ENCODE measurements at regions not wholly inside any gene's neighbourhood (a gene's known extent, or its start where the extent isn't known, plus 50 kb on each side); places are given as distances from the start of the nearest gene placed in this dataset.
A peak's percentile ranks its signal among the peaks of the same experiment; 100 is the strongest.

- DNase-seq (ENCODE audit: low read depth, low spot score) = no peak
- in situ Hi-C loops (cut with HindIII; ENCODE audit: low pct_unique_long_range_greater_than_20kb, low sequenced_read_pairs) = no loop called here
These were observed 1469.4 kb upstream of the TMEM132C start for GRCh38 chr12:126797525-126797924.

GRCh38 chr12:126798449-126798848, 1468.5 kb upstream of the TMEM132C start:
- no peak for DNase-seq (ENCODE audit: low read depth, low spot score)
- in situ Hi-C loops (cut with HindIII; ENCODE audit: low pct_unique_long_range_greater_than_20kb, low sequenced_read_pairs) = no loop called here

GRCh38 chr12:126807312-126807865, 1459.6 kb upstream of the TMEM132C start:
- DNase-seq (ENCODE audit: low read depth, low spot score) = no peak
- in situ Hi-C loops (cut with HindIII; ENCODE audit: low pct_unique_long_range_greater_than_20kb, low sequenced_read_pairs) = no loop called here

- in situ Hi-C loops (cut with HindIII; ENCODE audit: low pct_unique_long_range_greater_than_20kb, low sequenced_read_pairs) = no loop called here
- DNase-seq (ENCODE audit: low read depth, low spot score) = no peak
These were observed 1455.6 kb upstream of the TMEM132C start for GRCh38 chr12:126811391-126811790.

- in situ Hi-C loops (cut with HindIII; ENCODE audit: low pct_unique_long_range_greater_than_20kb, low sequenced_read_pairs) = no loop called here
These were observed 1447.4 kb upstream of the TMEM132C start for GRCh38 chr12:126819554-126819953.

GRCh38 chr12:126830778-126831680, 1435.9 kb upstream of the TMEM132C start:
- in situ Hi-C loops (cut with HindIII; ENCODE audit: low pct_unique_long_range_greater_than_20kb, low sequenced_read_pairs) = no loop called here
- no peak for DNase-seq (ENCODE audit: low read depth, low spot score)

More at GRCh38 chr12:126819554-126819953, 1447.4 kb upstream of the TMEM132C start:
- DNase-seq (ENCODE audit: low read depth, low spot score) = no peak

GRCh38 chr12:126837697-126838096, 1429.3 kb upstream of the TMEM132C start:
- in situ Hi-C loops (cut with HindIII; ENCODE audit: low pct_unique_long_range_greater_than_20kb, low sequenced_read_pairs) = no loop called here
- no peak for DNase-seq (ENCODE audit: low read depth, low spot score)

- DNase-seq (ENCODE audit: low read depth, low spot score) = no peak
- in situ Hi-C loops (cut with HindIII; ENCODE audit: low pct_unique_long_range_greater_than_20kb, low sequenced_read_pairs) = no loop called here
These were observed 1422.9 kb upstream of the TMEM132C start for GRCh38 chr12:126843915-126844669.

GRCh38 chr12:126847005-126847629, 1419.9 kb upstream of the TMEM132C start:
- in situ Hi-C loops (cut with HindIII; ENCODE audit: low pct_unique_long_range_greater_than_20kb, low sequenced_read_pairs) = no loop called here
- DNase-seq (ENCODE audit: low read depth, low spot score) = no peak

GRCh38 chr12:126855768-126856167, 1411.2 kb upstream of the TMEM132C start:
- no peak for DNase-seq (ENCODE audit: low read depth, low spot score)
- in situ Hi-C loops (cut with HindIII; ENCODE audit: low pct_unique_long_range_greater_than_20kb, low sequenced_read_pairs) = no loop called here

GRCh38 chr12:126856958-126857357, 1410.0 kb upstream of the TMEM132C start:
- in situ Hi-C loops (cut with HindIII; ENCODE audit: low pct_unique_long_range_greater_than_20kb, low sequenced_read_pairs) = no loop called here
- no peak for DNase-seq (ENCODE audit: low read depth, low spot score)

- DNase-seq (ENCODE audit: low read depth, low spot score) = no peak
- in situ Hi-C loops (cut with HindIII; ENCODE audit: low pct_unique_long_range_greater_than_20kb, low sequenced_read_pairs) = no loop called here
These were observed 1408.4 kb upstream of the TMEM132C start for GRCh38 chr12:126858560-126858959.

- no peak for DNase-seq (ENCODE audit: low read depth, low spot score)
- in situ Hi-C loops (cut with HindIII; ENCODE audit: low pct_unique_long_range_greater_than_20kb, low sequenced_read_pairs) = no loop called here
These were observed 1406.8 kb upstream of the TMEM132C start for GRCh38 chr12:126860210-126860609.

GRCh38 chr12:126862500-126862899, 1404.5 kb upstream of the TMEM132C start:
- no peak for DNase-seq (ENCODE audit: low read depth, low spot score)
- in situ Hi-C loops (cut with HindIII; ENCODE audit: low pct_unique_long_range_greater_than_20kb, low sequenced_read_pairs) = no loop called here

GRCh38 chr12:126869644-126870043, 1397.3 kb upstream of the TMEM132C start:
- in situ Hi-C loops (cut with HindIII; ENCODE audit: low pct_unique_long_range_greater_than_20kb, low sequenced_read_pairs) = no loop called here
- DNase-seq (ENCODE audit: low read depth, low spot score) = no peak

- DNase-seq (ENCODE audit: low read depth, low spot score) = no peak
- in situ Hi-C loops (cut with HindIII; ENCODE audit: low pct_unique_long_range_greater_than_20kb, low sequenced_read_pairs) = no loop called here
These were observed 1393.3 kb upstream of the TMEM132C start for GRCh38 chr12:126873701-126874100.

- in situ Hi-C loops (cut with HindIII; ENCODE audit: low pct_unique_long_range_greater_than_20kb, low sequenced_read_pairs) = no loop called here
- peak; percentile 72 for DNase-seq (ENCODE audit: low read depth, low spot score)
These were observed 1392.4 kb upstream of the TMEM132C start for GRCh38 chr12:126874427-126875026.

- no peak for DNase-seq (ENCODE audit: low read depth, low spot score)
- in situ Hi-C loops (cut with HindIII; ENCODE audit: low pct_unique_long_range_greater_than_20kb, low sequenced_read_pairs) = no loop called here
These were observed 1387.1 kb upstream of the TMEM132C start for GRCh38 chr12:126879842-126880241.

Measured in SK-MEL-5 (cell line).